HEK293 (cell line): ENCODE measurements at regions not wholly inside any gene's neighbourhood (a gene's known extent, or its start where the extent isn't known, plus 50 kb on each side); places are given as distances from the start of the nearest gene placed in this dataset.
A peak's percentile ranks its signal among the peaks of the same experiment; 100 is the strongest.

Source experiments
- CTCF ChIA-PET: fragments of 350-600 bp; formaldehyde crosslinking; extraction: SDS; loops from one replicate; lab custom pipeline; 2021; ENCODE audit warnings: antibody characterized with exemption; lab: Yijun Ruan, JAX
- POLR2A ChIA-PET: fragments of 300-600 bp; formaldehyde crosslinking; extraction: SDS; loops from one replicate; lab custom pipeline; 2020; ENCODE audit warnings: antibody characterized with exemption, inconsistent platforms; lab: Yijun Ruan, JAX
- H3K27ac ChIP-seq: fragments of 200-500 bp; sonication (Bioruptor generic); 2 replicates; pipeline ENCODE4 v1.5.1; 2014; ENCODE audit warnings: low read depth, low read length, control low read depth, inconsistent platforms; ENCODE audit errors: extremely low read depth
- H3K36me3 ChIP-seq, 2 experiments: fragments of 200-500 bp in 1 of 2; sonication (Bioruptor generic) in 1 of 2; 1 replicate in 1 of 2; 2 replicates in 1 of 2; pipeline ENCODE4 v1.5.1; 2014 to 2017; ENCODE audit warnings: inconsistent platforms in 2 of 2, low read length in 2 of 2; ENCODE audit not compliant: control insufficient read depth in 2 of 2, insufficient read depth in 1 of 2
- H3K4me1 ChIP-seq: fragments of 200-500 bp; sonication (Bioruptor generic); 2 replicates; pipeline ENCODE4 v1.5.1; 2014; ENCODE audit warnings: mild to moderate bottlenecking, low read length, inconsistent platforms; ENCODE audit not compliant: control insufficient read depth, insufficient read depth
- H3K4me3 ChIP-seq: 2 replicates; pipeline ENCODE4 v1.5.1; 2011; ENCODE audit warnings: low read depth, mild to moderate bottlenecking, control low read depth, low read length, moderate library complexity
- H3K9me3 ChIP-seq: fragments of 200-500 bp; sonication (Bioruptor generic); 2 replicates; pipeline ENCODE4 v1.5.1; 2014; ENCODE audit warnings: low read depth, low read length, inconsistent platforms; ENCODE audit not compliant: control insufficient read depth, insufficient read depth
- ATF2 ChIP-seq: fragments of 450-650 bp; formaldehyde crosslinking; IDR thresholded peaks from 2 replicates; pipeline ENCODE4 v1.5.1; 2016; ENCODE audit warnings: missing biosample characterization, missing genetic modification characterization, low read depth
- KLF10 ChIP-seq: fragments of 450-650 bp; IDR thresholded peaks from 2 replicates; pipeline ENCODE4 v1.5.1; 2018; ENCODE audit warnings: missing biosample characterization, mild to moderate bottlenecking, missing genetic modification characterization
- PATZ1 ChIP-seq: fragments of 450-650 bp; formaldehyde crosslinking; IDR thresholded peaks from 2 replicates; pipeline ENCODE4 v1.5.1; 2016; ENCODE audit warnings: missing biosample characterization, missing genetic modification characterization
- SETDB1 ChIP-seq: IDR thresholded peaks from one replicate; pipeline ENCODE4 v1.6.1; 2017; ENCODE audit warnings: mild to moderate bottlenecking, low read length, moderate library complexity, mixed read lengths; ENCODE audit not compliant: insufficient read length
- TRIM28 ChIP-seq: IDR thresholded peaks from 2 replicates; pipeline ENCODE4 v1.6.1; 2011; ENCODE audit warnings: low read length, control low read depth, borderline replicate concordance
- ZBTB49 ChIP-seq: fragments of 450-650 bp; formaldehyde crosslinking; IDR thresholded peaks from 2 replicates; pipeline ENCODE4 v1.5.1; 2016; ENCODE audit warnings: missing biosample characterization, missing genetic modification characterization, low read depth
- ZFHX2 ChIP-seq: fragments of 450-650 bp; formaldehyde crosslinking; conservative IDR thresholded peaks from 2 replicates; pipeline ENCODE4 v1.5.1; 2016; ENCODE audit warnings: missing biosample characterization, missing genetic modification characterization
- ZFP41 ChIP-seq: fragments of 450-650 bp; formaldehyde crosslinking; IDR thresholded peaks from 2 replicates; pipeline ENCODE4 v1.5.1; 2016; ENCODE audit warnings: missing biosample characterization, missing genetic modification characterization, borderline replicate concordance
- ZNF10 ChIP-seq: fragments of 450-650 bp; formaldehyde crosslinking; IDR thresholded peaks from 2 replicates; pipeline ENCODE4 v1.5.1; 2017; ENCODE audit warnings: missing biosample characterization, missing genetic modification characterization
- ZNF132 ChIP-seq: fragments of 450-650 bp; formaldehyde crosslinking; IDR thresholded peaks from 2 replicates; pipeline ENCODE4 v1.5.1; 2017; ENCODE audit warnings: missing biosample characterization, missing genetic modification characterization, borderline replicate concordance
- ZNF19 ChIP-seq: fragments of 450-650 bp; formaldehyde crosslinking; IDR thresholded peaks from 2 replicates; pipeline ENCODE4; 2016; ENCODE audit warnings: missing biosample characterization, missing genetic modification characterization, low read depth
- ZNF2 ChIP-seq: fragments of 450-650 bp; formaldehyde crosslinking; IDR thresholded peaks from 2 replicates; pipeline ENCODE4 v1.5.1; 2016; ENCODE audit warnings: missing biosample characterization, missing genetic modification characterization
- ZNF266 ChIP-seq: fragments of 450-650 bp; formaldehyde crosslinking; IDR thresholded peaks from 2 replicates; pipeline ENCODE4 v1.5.1; 2016; ENCODE audit warnings: missing biosample characterization, missing genetic modification characterization, low read depth
- ZNF324 ChIP-seq: fragments of 450-650 bp; formaldehyde crosslinking; IDR thresholded peaks from 2 replicates; pipeline ENCODE4 v1.5.1; 2016; ENCODE audit warnings: missing biosample characterization, missing genetic modification characterization
- ZNF354C ChIP-seq: fragments of 450-650 bp; formaldehyde crosslinking; IDR thresholded peaks from 2 replicates; pipeline ENCODE4 v1.5.1; 2016; ENCODE audit warnings: missing biosample characterization, missing genetic modification characterization, low read depth, borderline replicate concordance
- ZNF37A ChIP-seq: fragments of 450-650 bp; IDR thresholded peaks from 2 replicates; pipeline ENCODE4 v1.5.1; 2018; ENCODE audit warnings: missing biosample characterization, missing genetic modification characterization
- ZNF549 ChIP-seq: fragments of 450-650 bp; IDR thresholded peaks from 2 replicates; pipeline ENCODE4 v1.5.1; 2018; ENCODE audit warnings: missing biosample characterization, missing genetic modification characterization, mild to moderate bottlenecking, inconsistent platforms, moderate library complexity
- ZNF704 ChIP-seq: fragments of 450-650 bp; formaldehyde crosslinking; IDR thresholded peaks from 2 replicates; pipeline ENCODE4 v1.5.1; 2016; ENCODE audit warnings: missing biosample characterization, missing genetic modification characterization
- ZNF785 ChIP-seq: fragments of 450-650 bp; formaldehyde crosslinking; IDR thresholded peaks from 2 replicates; pipeline ENCODE4 v1.5.1; 2016; ENCODE audit warnings: missing biosample characterization, missing genetic modification characterization

GRCh38 chr16:76007645-76008044 lies 269.6 kb upstream of the CNTNAP4 start (continued):
- TF ChIP-seq ZNF132 (tag by site-specific recombination), result no peak

- Histone ChIP-seq H3K4me1 (no peaks in the 10 kb centered on the region), H3K27ac (no peak overlapping the region), H3K9me3 (no peaks in the 10 kb centered on the region), H3K4me3 (no peak overlapping the region), H3K36me3 (no peaks in the 10 kb centered on the region)
- ChIA-PET CTCF (no interaction called here), POLR2A (no interaction called here)
- no peak for TF ChIP-seq ZNF19 (tag by site-specific recombination)
- TF ChIP-seq ZNF785 (tag by site-specific recombination), result no peak
- no peak for TF ChIP-seq ZNF2
- no peak for TF ChIP-seq ZNF324 (tag by site-specific recombination)
- no peak for TF ChIP-seq ZNF266 (tag by site-specific recombination)
- no peak for TF ChIP-seq ATF2 (tag by site-specific recombination)
- TF ChIP-seq ZFHX2 (tag by site-specific recombination), result no peak
- no peak for TF ChIP-seq ZNF37A (tag by site-specific recombination)
- no peak for TF ChIP-seq ZFP41
- no peak for TF ChIP-seq ZNF354C (tag by site-specific recombination)
- no peak for TF ChIP-seq ZNF10 (tag by site-specific recombination)
- TF ChIP-seq KLF10 (tag by site-specific recombination), result no peak
- no peak for TF ChIP-seq ZNF704 (tag by site-specific recombination)
Measured at GRCh38 chr16:76023835-76024234, 253.4 kb upstream of the CNTNAP4 start.

- TF ChIP-seq TRIM28 (peak; percentile 91), PATZ1 (tag by site-specific recombination) (no peak), ZBTB49 (tag by site-specific recombination) (no peak), SETDB1 (peak; percentile 96), ZNF549 (tag by site-specific recombination) (0 out of 2 replicates have a peak, but pooled peaks have one; percentile 19)
- Histone ChIP-seq H3K9me3 (no peaks in the 10 kb centered on the region), H3K4me3 (no peak overlapping the region), H3K36me3 (no peaks in the 10 kb centered on the region), H3K27ac (no peak overlapping the region), H3K4me1 (no peaks in the 10 kb centered on the region)
- POLR2A ChIA-PET, result no interaction called here
- CTCF ChIA-PET, result no interaction called here
Measured at GRCh38 chr16:76035689-76036088, 241.5 kb upstream of the CNTNAP4 start.
